HL-60 (cell line): ENCODE measurements at regions not wholly inside any gene's neighbourhood (a gene's known extent, or its start where the extent isn't known, plus 50 kb on each side); places are given as distances from the start of the nearest gene placed in this dataset.
"Not testable (repeated sequence)": the region's sequence is repeated elsewhere in the genome, so short reads cannot be mapped to it uniquely, and the experiment has no call there.

Source experiments
- CTCF ChIP-seq: IDR thresholded peaks from one replicate; pipeline ENCODE4 v1.5.1; 2011; ENCODE audit warnings: low read length, control low read depth, inconsistent platforms; ENCODE audit not compliant: insufficient read depth
- GABPA ChIP-seq: IDR thresholded peaks from 2 replicates; pipeline ENCODE4 v1.6.1; 2012; ENCODE audit warnings: low read depth
- POLR2AphosphoS5 ChIP-seq: IDR thresholded peaks from 2 replicates; pipeline ENCODE4 v1.6.1; 2012; ENCODE audit warnings: low read depth
- REST ChIP-seq: IDR thresholded peaks from 2 replicates; pipeline ENCODE4 v1.6.1; 2012; ENCODE audit warnings: low read depth; ENCODE audit not compliant: insufficient replicate concordance
- SPI1 ChIP-seq: IDR thresholded peaks from 2 replicates; pipeline ENCODE4 v1.6.1; 2012; ENCODE audit warnings: low read depth, mild to moderate bottlenecking, borderline replicate concordance

- TF ChIP-seq CTCF, GABPA, REST, POLR2AphosphoS5, SPI1: not testable (repeated sequence)
Measured at GRCh38 chr5:102671033-102671734, 83.9 kb upstream of the PAM start.
